HepG2 (cell line): ENCODE measurements at regions not wholly inside any gene's neighbourhood (a gene's known extent, or its start where the extent isn't known, plus 50 kb on each side); places are given as distances from the start of the nearest gene placed in this dataset.

Experiments used
- ATAC-seq: fragments of 200-7000 bp; cut with Tn5 transposase; 3 replicates; pipeline ENCODE4 v1.9.1; 2020; ENCODE audit warnings: mild to moderate bottlenecking, moderate library complexity
- BruUV-seq: library from RNA; stranded (reverse); fragments of 400-500 nt; replicated peaks from 2 replicates; lab custom pipeline; 2021; lab: Mats Ljungman, UMichigan
- CTCF ChIA-PET: fragments of 300-600 bp; formaldehyde crosslinking; extraction: SDS; loops from one replicate; lab custom pipeline; 2021; ENCODE audit warnings: low total read pairs, inconsistent platforms, low intra/inter-chr PET ratio; lab: Yijun Ruan, JAX
- POLR2A ChIA-PET: fragments of 350-600 bp; sonication (Branson Sonifier 250); formaldehyde crosslinking; loops from one replicate; lab custom pipeline; 2020; ENCODE audit warnings: antibody characterized with exemption, inconsistent platforms; lab: Yijun Ruan, JAX
- DNase-seq: peaks from one replicate; pipeline ENCODE4 v3.0.0-alpha.2; 2015; ENCODE audit warnings: low spot score
- FAIRE-seq: peaks from 3 replicates; lab custom pipeline; 2011; peaks lifted over from hg19 to GRCh38; lab: Jason Lieb, UNC
- H2AFZ ChIP-seq: one replicate; pipeline ENCODE4 v1.6.1; 2011; ENCODE audit warnings: low read length, inconsistent platforms
- H3K27ac ChIP-seq: fragments of 300-600 bp; 3 replicates; pipeline ENCODE4 v1.8.0; 2011; ENCODE audit warnings: mixed run types, mild to moderate bottlenecking, mixed read lengths, low read length, inconsistent platforms; ENCODE audit not compliant: insufficient read depth; ENCODE audit errors: extremely low read length
- H3K27me3 ChIP-seq, 2 experiments: fragments of 200-600 bp in 1 of 2; 2 replicates in 1 of 2; 3 replicates in 1 of 2; pipeline versions ENCODE4 v1.6.0 to v1.8.0; 2011; ENCODE audit warnings: low read length in 2 of 2, mild to moderate bottlenecking in 2 of 2, moderate library complexity in 2 of 2, inconsistent platforms in 1 of 2; ENCODE audit not compliant: insufficient read depth in 2 of 2, control insufficient read depth in 1 of 2
- H3K36me3 ChIP-seq, 2 experiments: fragments of 200-600 bp in 1 of 2; replicated peaks in 1 of 2; 2 replicates in 1 of 2; 3 replicates in 1 of 2; pipeline versions ENCODE4 v1.5.1 to v1.8.0; 2011; ENCODE audit warnings: low read length in 2 of 2, inconsistent platforms in 1 of 2; ENCODE audit not compliant: insufficient read depth in 2 of 2, control insufficient read depth in 1 of 2
- H3K4me1 ChIP-seq: 2 replicates; pipeline ENCODE4 v1.5.1; 2012; ENCODE audit warnings: low read length, inconsistent platforms; ENCODE audit not compliant: insufficient read depth
- H3K4me2 ChIP-seq: 2 replicates; pipeline ENCODE4 v1.6.0; 2011; ENCODE audit warnings: low read depth, low read length, inconsistent platforms
- H3K4me3 ChIP-seq, 3 experiments: fragments of 200-600 bp in 1 of 3; sonication (generic), shearing (Covaris generic) in 1 of 3; replicated peaks in 1 of 3; 2 replicates each; pipeline ENCODE4 v1.5.1; 2011 to 2016; ENCODE audit warnings: low read length in 3 of 3, inconsistent platforms in 2 of 3, low read depth in 2 of 3, mild to moderate bottlenecking in 2 of 3, control low read depth in 1 of 3, mixed read lengths in 1 of 3; ENCODE audit not compliant: insufficient read depth in 1 of 3
- H3K79me2 ChIP-seq: one replicate; pipeline ENCODE4 v1.6.1; 2011; ENCODE audit warnings: low read length, inconsistent platforms; ENCODE audit not compliant: insufficient read depth
- H3K9ac ChIP-seq: 2 replicates; pipeline ENCODE4 v1.6.0; 2011; ENCODE audit warnings: mild to moderate bottlenecking, low read depth, low read length, inconsistent platforms; ENCODE audit not compliant: insufficient read depth
- H3K9me3 ChIP-seq: 2 replicates; pipeline ENCODE4 v1.5.1; 2012; ENCODE audit warnings: mild to moderate bottlenecking, low read length
- H4K20me1 ChIP-seq: 2 replicates; pipeline ENCODE4 v1.6.0; 2011; ENCODE audit warnings: inconsistent platforms, mild to moderate bottlenecking, low read length, moderate library complexity; ENCODE audit not compliant: insufficient read depth
- ARID3A ChIP-seq: IDR thresholded peaks from 2 replicates; pipeline ENCODE4 v1.6.1; 2012; ENCODE audit warnings: low read depth, low read length, improper control_type of control experiment
- GABPB1 ChIP-seq: IDR thresholded peaks from 2 replicates; pipeline ENCODE4 v1.6.1; 2016; ENCODE audit warnings: mild to moderate bottlenecking, missing genetic modification reagents, moderate library complexity, missing compliant biosample characterization
- HIVEP1 ChIP-seq: sonication (generic); formaldehyde crosslinking; IDR thresholded peaks from 2 replicates; pipeline ENCODE4 v1.4.0; 2020; ENCODE audit warnings: mild to moderate bottlenecking, missing genetic modification reagents
- HOXD1 ChIP-seq: sonication (generic); formaldehyde crosslinking; IDR thresholded peaks from 2 replicates; pipeline ENCODE4 v1.5.0; 2020; ENCODE audit warnings: missing genetic modification reagents
- KAT7 ChIP-seq: IDR thresholded peaks from 2 replicates; pipeline ENCODE4 v1.6.1; 2018; ENCODE audit warnings: borderline replicate concordance, missing compliant biosample characterization
- KDM5B ChIP-seq: sonication (generic); formaldehyde crosslinking; IDR thresholded peaks from 2 replicates; pipeline ENCODE4 v1.4.0; 2020; ENCODE audit warnings: missing genetic modification reagents, mild to moderate bottlenecking, borderline replicate concordance
- KLF11 ChIP-seq: IDR thresholded peaks from 2 replicates; pipeline ENCODE4 v1.6.1; 2016; ENCODE audit warnings: missing compliant biosample characterization
- MTA3 ChIP-seq: sonication (generic); formaldehyde crosslinking; IDR thresholded peaks from 2 replicates; pipeline ENCODE4 v1.4.0; 2020; ENCODE audit warnings: missing genetic modification reagents
- PTBP1 ChIP-seq: fragments of 200-400 bp; formaldehyde crosslinking; IDR thresholded peaks from 2 replicates; pipeline ENCODE4 v1.6.1; 2018; ENCODE audit warnings: low read length, low read depth; ENCODE audit not compliant: poor library complexity, severe bottlenecking
- SNAPC2 ChIP-seq: sonication (generic); formaldehyde crosslinking; IDR thresholded peaks from 2 replicates; pipeline ENCODE4 v1.8.1; 2022; ENCODE audit warnings: mild to moderate bottlenecking, missing genetic modification reagents
- TCF7L2 ChIP-seq: IDR thresholded peaks from 2 replicates; pipeline ENCODE4 v1.6.1; 2011; ENCODE audit warnings: mild to moderate bottlenecking, low read depth, low read length, moderate library complexity
- USF2 ChIP-seq, 2 experiments: sonication (generic) in 1 of 2; formaldehyde crosslinking in 1 of 2; IDR thresholded peaks; 2 replicates each; pipeline versions ENCODE4 v1.5.1 to v1.6.1; 2011 to 2020; ENCODE audit warnings: borderline replicate concordance in 1 of 2, low read depth in 1 of 2, low read length in 1 of 2, mild to moderate bottlenecking in 1 of 2, missing genetic modification reagents in 1 of 2, moderate library complexity in 1 of 2
- ZMAT5 ChIP-seq: sonication (generic); formaldehyde crosslinking; IDR thresholded peaks from 2 replicates; pipeline ENCODE4 v1.5.0; 2020; ENCODE audit warnings: mild to moderate bottlenecking, low read depth, missing genetic modification reagents, borderline replicate concordance
- ZNF10 ChIP-seq: sonication (generic); formaldehyde crosslinking; IDR thresholded peaks from 2 replicates; pipeline ENCODE4 v1.4.0; 2020; ENCODE audit warnings: mild to moderate bottlenecking, low read depth, missing genetic modification reagents, borderline replicate concordance
- ZNF20 ChIP-seq: sonication (generic); formaldehyde crosslinking; IDR thresholded peaks from 2 replicates; pipeline ENCODE4 v1.4.0; 2020; ENCODE audit warnings: mild to moderate bottlenecking, moderate library complexity, missing genetic modification reagents
- ZNF234 ChIP-seq: sonication (generic); formaldehyde crosslinking; conservative IDR thresholded peaks from 2 replicates; pipeline ENCODE4 v1.5.1; 2020; ENCODE audit warnings: mild to moderate bottlenecking, missing genetic modification reagents
- ZNF503 ChIP-seq: sonication (generic); formaldehyde crosslinking; IDR thresholded peaks from 2 replicates; pipeline ENCODE4 v1.4.0; 2020; ENCODE audit warnings: missing genetic modification reagents
- ZNF572 ChIP-seq: sonication (generic); formaldehyde crosslinking; IDR thresholded peaks from 2 replicates; pipeline ENCODE4 v1.5.1; 2020; ENCODE audit warnings: mild to moderate bottlenecking, missing genetic modification reagents
- WGBS: methylation state at CpG from one replicate; pipeline ENCODE4 v1.1.6; 2017; ENCODE audit warnings: low lambda C conversion rate; 5-methylcytosine and 5-hydroxymethylcytosine counted together
- in situ Hi-C: cut with HindIII; loops from 2 replicates; pipeline ENCODE4 v1.10.0; 2017; ENCODE audit warnings: low pct_unique_long_range_greater_than_20kb; ENCODE audit not compliant: extremely low pct_ligation_motif_present
- intact Hi-C: fragments of 100-400 bp; cut with micrococcal nuclease; formaldehyde crosslinking; loops from one replicate; pipeline ENCODE4 v1.10.0; 2022; ENCODE audit not compliant: unreplicated experiment
- TF ChIP-seq, protein P1 (sequence below): IDR thresholded peaks from 2 replicates; pipeline ENCODE4 v1.6.1; 2016; ENCODE audit warnings: low read depth

GRCh38 chr18:10296491-10296890, 157.9 kb upstream of the APCDD1 start:
- Histone ChIP-seq H3K9me3 (no peaks in the 10 kb centered on the region), H3K9ac (no peak overlapping the region), H3K27ac (no peak overlapping the region), H3K4me3 (no peak overlapping the region), H3K79me2 (no peaks in the 10 kb centered on the region), H3K4me1 (peaks cover 8% of the 10 kb centered on the region; the same call in 1 of the 2 replicates), H3K36me3 (no peaks in the 10 kb centered on the region), H3K4me2 (no peak overlapping the region), H3K27me3 (no peaks in the 10 kb centered on the region), H2AFZ (no peak overlapping the region), H4K20me1 (no peaks in the 10 kb centered on the region)
- FAIRE-seq (no peak), ATAC-seq (no peak), DNase-seq (no peak)
- in situ Hi-C loops, result no loop called here
- ChIA-PET CTCF (no interaction called here), POLR2A (no interaction called here)
- intact Hi-C loops, result no loop called here
- WGBS, result 54% methylated on average over 12 of the region's 12 CpGs
- BruUV-seq, result no TSS peak
- TF ChIP-seq KDM5B (CRISPR knock-in tag) (no peak), SNAPC2 (CRISPR knock-in tag) (no peak), USF2 (IDR thresholded peaks at IDR 0.05; ENCODE audit: low read depth, low read length) (no peak), USF2 (CRISPR knock-in tag; IDR thresholded peaks at IDR 0.05; ENCODE audit: borderline replicate concordance) (no peak), ZNF10 (no peak), TCF7L2 (no peak), KLF11 (CRISPR knock-in tag) (no peak), KAT7 (CRISPR knock-in tag) (no peak), ZNF572 (no peak), ZNF20 (CRISPR knock-in tag) (no peak), GABPB1 (CRISPR knock-in tag) (no peak), MTA3 (CRISPR knock-in tag) (no peak), HOXD1 (no peak), PTBP1 (no peak), ARID3A (no peak), ZMAT5 (CRISPR knock-in tag) (no peak), ZNF503 (CRISPR knock-in tag) (no peak), ZNF234 (no peak), HIVEP1 (CRISPR knock-in tag) (no peak)
- TF ChIP-seq, protein P1, sequence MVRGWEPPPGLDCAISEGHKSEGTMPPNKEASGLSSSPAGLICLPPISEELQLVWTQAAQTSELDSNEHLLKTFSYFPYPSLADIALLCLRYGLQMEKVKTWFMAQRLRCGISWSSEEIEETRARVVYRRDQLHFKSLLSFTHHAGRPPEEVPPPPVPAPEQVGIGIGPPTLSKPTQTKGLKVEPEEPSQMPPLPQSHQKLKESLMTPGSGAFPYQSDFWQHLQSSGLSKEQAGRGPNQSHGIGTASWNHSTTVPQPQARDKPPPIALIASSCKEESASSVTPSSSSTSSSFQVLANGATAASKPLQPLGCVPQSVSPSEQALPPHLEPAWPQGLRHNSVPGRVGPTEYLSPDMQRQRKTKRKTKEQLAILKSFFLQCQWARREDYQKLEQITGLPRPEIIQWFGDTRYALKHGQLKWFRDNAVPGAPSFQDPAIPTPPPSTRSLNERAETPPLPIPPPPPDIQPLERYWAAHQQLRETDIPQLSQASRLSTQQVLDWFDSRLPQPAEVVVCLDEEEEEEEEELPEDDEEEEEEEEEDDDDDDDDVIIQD, result no peak
